Myocyte (in vitro differentiated cells): ENCODE measurements at regions not wholly inside any gene's neighbourhood (a gene's known extent, or its start where the extent isn't known, plus 50 kb on each side); places are given as distances from the start of the nearest gene placed in this dataset.
"Not testable (repeated sequence)": the region's sequence is repeated elsewhere in the genome, so short reads cannot be mapped to it uniquely, and the experiment has no call there.

ENCODE experiments used
- DNase-seq: peaks from one replicate; pipeline ENCODE4 v3.0.0-alpha.2; 2012; ENCODE audit warnings: low read depth

GRCh38 chr11:24234822-24235508 lies 261.9 kb upstream of the LUZP2 start:
- no peak for DNase-seq

GRCh38 chr11:24238771-24239645 lies 257.8 kb upstream of the LUZP2 start:
- peak; percentile 22 for DNase-seq

GRCh38 chr11:24239930-24240329 lies 256.9 kb upstream of the LUZP2 start:
- DNase-seq = no peak

DNA sequence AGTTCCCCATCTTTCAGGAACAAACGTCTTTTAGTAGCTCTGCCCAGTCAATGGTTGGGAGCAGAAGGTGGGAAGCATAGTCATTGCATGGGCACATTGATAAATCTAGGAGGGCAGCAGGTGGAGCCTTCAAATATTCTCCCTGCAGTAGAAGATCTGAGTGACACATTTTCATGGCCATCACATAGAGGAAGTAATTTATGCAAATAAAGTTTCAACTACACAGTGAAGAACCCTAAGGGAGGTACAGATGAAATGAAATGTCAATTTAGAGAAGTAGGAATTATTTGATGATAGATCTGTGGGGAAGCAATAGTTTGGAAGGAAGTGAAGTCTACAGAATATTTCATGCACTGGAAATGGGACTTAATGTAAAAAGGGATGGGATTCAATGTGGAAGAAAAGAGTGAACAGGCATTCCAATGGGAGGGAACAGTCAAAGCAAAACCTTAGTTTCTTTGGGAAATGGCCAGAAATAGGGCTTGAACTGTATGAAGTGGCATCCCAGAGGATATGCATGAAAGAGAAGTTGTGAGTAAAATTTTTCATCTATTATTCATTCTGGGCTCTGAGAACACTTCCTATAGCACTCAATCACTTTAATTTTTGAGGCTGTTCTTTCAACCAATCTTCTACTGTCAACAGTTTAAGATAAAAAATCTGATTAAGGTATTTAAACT lies 256.2 kb upstream of the LUZP2 start:
- DNase-seq = no peak

- no peak for DNase-seq
Measured at GRCh38 chr11:24246715-24247114, 250.1 kb upstream of the LUZP2 start.

GRCh38 chr11:24247846-24248245 lies 249.0 kb upstream of the LUZP2 start:
- DNase-seq = no peak

DNA sequence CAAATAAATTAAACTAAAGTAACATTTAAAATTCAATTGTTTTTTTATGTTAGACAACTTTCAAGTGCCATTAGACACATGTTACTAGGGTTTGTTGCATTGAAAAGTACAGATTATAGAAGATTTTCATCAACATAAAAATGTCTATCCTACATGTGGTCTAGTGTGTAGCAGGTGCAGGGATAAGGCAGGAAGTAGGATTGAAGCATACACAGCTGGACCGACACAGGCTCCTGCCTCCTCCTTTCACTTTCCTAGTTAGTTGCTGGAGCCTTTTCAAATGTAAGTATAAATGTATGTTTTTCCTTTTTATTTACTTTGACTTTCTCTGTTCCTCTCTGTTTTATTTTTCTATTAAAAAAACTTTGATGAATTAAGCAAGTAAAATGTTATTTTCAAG lies 246.9 kb upstream of the LUZP2 start:
- DNase-seq = no peak

DNA sequence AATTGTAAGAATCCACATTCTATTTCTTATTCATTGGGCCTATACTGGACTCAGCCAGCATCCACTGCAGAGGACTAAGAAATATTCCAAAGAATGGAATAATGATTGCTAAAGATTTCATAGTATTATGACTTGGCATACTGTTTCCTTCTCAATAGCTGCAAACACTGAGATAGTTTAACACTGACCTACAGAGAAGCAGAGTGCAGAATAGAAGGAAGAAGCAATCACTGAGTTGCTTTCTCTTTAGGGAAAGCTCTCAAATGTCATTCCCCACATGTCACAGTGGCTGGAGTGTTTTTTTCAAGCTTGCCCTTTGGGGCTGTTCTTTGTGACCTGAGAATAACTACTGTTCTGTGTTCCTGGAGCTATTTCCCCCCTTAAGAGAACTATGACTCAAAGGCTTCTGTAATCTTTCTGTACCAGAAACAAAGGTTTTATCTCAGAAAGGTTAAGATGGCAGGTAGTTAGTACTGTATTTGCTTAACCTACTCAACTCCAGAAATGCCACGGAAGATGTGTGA lies 243.6 kb upstream of the LUZP2 start:
- no peak for DNase-seq

- no peak for DNase-seq
Measured at GRCh38 chr11:24264868-24265267, 232.0 kb upstream of the LUZP2 start.

DNA sequence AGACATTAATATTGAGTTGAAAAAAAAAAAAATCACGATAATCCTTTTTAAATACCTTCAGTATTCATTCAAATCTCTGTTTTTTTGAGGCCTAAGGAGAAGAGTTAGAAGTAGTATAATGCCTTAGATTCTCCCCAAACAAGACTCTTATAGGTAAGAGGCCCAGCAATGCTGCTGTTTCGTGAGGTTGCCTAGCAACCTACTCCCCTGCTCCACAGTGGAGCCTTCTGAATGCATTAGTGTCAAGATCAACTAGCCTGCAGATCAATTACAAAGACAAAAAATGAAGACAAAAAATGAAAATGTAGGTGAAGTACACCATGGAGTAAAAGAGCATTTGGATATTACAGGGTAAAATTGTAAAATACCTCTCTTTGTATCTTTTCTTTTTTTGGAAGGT lies 229.8 kb upstream of the LUZP2 start:
- no peak for DNase-seq

- no peak for DNase-seq
Measured at GRCh38 chr11:24271798-24272197, 225.1 kb upstream of the LUZP2 start.

DNA sequence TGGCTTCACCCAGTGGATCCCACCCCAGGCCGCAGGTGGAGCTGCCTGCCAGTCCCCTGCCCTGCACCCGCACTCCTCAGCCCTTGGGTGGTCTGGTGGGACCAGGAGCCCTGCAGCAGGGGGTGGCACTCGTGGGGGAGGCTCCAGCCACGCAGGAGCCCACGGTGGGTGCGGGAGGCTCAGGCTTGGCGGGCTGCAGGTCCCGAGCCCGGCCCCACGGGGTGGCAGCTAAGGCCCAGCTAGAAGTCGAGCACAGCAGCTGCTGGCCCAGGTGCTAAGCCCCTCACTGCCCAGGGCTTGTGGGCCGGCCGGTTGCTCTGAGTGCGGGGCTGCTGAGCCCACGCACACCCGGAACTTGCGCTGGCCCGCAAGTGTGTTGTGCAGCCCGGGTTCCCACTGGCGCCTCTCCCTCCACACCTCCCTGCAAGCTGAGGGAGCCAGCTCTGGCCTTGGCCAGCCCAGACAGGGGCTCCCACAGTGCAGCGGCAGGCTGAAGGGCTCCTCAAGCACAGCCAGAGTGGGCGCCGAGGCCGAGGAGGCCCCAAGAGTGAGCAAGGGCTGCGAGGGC lies 222.6 kb upstream of the LUZP2 start:
- not testable (repeated sequence) for DNase-seq

- no peak for DNase-seq
Measured at GRCh38 chr11:24286238-24286637, 210.6 kb upstream of the LUZP2 start.

- DNase-seq = no peak
Measured at GRCh38 chr11:24289301-24289700, 207.6 kb upstream of the LUZP2 start.

DNA sequence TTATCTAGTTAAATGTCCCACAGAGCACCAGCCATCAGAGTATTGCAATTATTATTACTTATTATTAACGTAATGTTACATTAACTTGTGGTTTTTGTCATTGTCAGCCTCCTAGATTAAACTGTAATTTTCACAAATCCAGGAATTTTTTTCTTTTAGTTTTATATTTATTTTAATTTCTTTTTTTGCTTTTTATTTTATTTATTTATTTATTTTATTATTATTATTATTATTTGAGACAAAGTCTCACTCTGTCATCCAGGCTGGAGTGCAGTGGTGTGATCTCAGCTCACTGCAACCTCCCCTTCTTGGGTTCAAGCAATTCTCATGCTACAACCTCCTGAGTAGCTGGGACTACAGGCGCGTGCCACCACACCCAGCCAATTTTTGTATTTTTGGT lies 202.9 kb upstream of the LUZP2 start:
- DNase-seq = no peak

DNA sequence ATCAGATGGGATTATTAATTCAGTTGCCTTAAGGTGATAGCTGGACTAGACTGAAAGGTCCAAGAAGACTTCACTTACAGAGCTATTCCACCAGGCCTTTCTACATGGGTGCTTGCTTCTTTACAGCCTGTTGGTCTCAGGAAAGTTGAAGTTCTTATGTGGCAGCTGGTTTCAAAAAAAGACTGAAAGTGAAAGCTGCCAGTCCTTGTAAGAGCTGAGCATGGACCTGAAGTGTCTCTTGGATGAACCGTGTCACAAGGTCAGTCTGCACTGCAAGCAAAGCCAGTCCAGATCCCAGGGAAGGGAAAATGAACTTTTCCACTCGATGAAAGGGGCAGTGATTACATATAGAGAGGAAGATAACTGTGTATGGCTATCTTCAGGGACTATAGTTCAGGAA lies 201.5 kb upstream of the LUZP2 start:
- peak; percentile 41 for DNase-seq

GRCh38 chr11:24297461-24297860 lies 199.4 kb upstream of the LUZP2 start:
- DNase-seq = no peak

- no peak for DNase-seq
Measured at GRCh38 chr11:24298146-24298545, 198.7 kb upstream of the LUZP2 start.

- DNase-seq = no peak
Measured at GRCh38 chr11:24311974-24312373, 184.9 kb upstream of the LUZP2 start.

GRCh38 chr11:24312464-24313238 lies 184.2 kb upstream of the LUZP2 start:
- no peak for DNase-seq

GRCh38 chr11:24321229-24321628 lies 175.6 kb upstream of the LUZP2 start:
- no peak for DNase-seq
